ENCODE measurements at regions not wholly inside any gene's neighbourhood (a gene's known extent, or its start where the extent isn't known, plus 50 kb on each side); places are given as distances from the start of the nearest gene placed in this dataset.

DNA sequence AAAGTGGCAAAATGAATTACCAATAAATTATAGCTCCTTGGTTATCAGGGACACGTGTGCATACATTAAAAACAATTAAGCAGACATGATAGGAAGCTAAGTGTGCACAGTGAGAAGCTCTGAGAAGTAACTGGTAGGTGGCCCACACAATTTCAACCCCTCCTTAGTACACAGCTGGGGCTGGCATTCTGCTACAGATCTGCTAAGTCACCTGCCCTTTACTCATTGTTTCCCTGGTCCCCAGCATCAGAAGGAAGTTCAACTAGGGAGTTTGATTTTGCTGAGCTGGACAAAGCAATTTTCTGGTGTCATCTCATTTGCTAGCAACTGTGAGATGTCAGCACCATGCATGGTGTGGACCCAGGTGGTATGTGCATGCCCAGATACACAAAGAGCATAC, 424.1 kb upstream of the NPVF start:
- DNase-seq (ENCODE audit: extremely low read depth, low read depth, low spot score) = no peak

GRCh38 chr7:25653384-25653783, 425.1 kb upstream of the NPVF start:
- no peak for DNase-seq (ENCODE audit: extremely low read depth, low read depth, low spot score)

DNA sequence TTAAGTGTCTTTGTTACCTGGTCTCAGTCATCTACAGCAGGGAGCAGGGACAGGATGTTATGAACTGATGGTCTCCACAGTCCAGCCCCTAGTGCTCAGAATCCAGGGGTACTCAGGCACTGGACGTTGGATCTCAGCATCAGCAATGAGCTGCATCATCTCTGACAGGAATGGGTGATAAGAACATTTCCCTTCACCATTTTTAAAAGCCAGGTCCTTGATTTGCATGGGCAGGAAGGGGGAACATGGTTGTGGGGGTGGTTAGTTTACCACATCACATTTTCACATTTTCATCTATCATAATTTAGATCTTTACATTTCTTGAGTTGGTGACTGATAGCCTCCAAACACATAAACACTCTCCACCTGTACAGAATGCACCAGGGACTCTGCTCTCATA, 427.8 kb upstream of the NPVF start:
- DNase-seq (ENCODE audit: extremely low read depth, low read depth, low spot score) = no peak

- DNase-seq (ENCODE audit: extremely low read depth, low read depth, low spot score) = no peak
Observed at GRCh38 chr7:25656581-25657026, 428.3 kb upstream of the NPVF start.

GRCh38 chr7:25658375-25658774, 430.1 kb upstream of the NPVF start:
- DNase-seq (ENCODE audit: extremely low read depth, low read depth, low spot score) = no peak

DNA sequence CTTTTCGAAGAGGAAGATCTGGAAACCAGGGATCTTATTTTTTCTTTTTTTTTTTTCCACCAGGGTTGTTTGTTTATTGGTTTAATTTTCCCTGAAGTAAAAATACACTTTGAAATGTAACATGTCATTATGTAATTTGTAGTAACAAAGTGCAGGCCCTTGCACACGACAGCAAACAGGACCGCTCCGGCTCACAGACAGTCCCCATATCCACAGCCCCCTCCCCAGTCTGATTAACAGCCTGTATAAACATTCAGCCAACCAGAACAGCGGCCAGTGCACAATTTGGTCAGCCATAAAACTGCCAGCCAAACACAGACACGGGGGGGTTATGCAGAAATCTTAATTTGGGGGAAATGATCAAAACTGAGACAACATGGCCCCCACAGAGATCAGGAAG, 431.6 kb upstream of the NPVF start:
- DNase-seq (ENCODE audit: extremely low read depth, low read depth, low spot score) = no peak

DNA sequence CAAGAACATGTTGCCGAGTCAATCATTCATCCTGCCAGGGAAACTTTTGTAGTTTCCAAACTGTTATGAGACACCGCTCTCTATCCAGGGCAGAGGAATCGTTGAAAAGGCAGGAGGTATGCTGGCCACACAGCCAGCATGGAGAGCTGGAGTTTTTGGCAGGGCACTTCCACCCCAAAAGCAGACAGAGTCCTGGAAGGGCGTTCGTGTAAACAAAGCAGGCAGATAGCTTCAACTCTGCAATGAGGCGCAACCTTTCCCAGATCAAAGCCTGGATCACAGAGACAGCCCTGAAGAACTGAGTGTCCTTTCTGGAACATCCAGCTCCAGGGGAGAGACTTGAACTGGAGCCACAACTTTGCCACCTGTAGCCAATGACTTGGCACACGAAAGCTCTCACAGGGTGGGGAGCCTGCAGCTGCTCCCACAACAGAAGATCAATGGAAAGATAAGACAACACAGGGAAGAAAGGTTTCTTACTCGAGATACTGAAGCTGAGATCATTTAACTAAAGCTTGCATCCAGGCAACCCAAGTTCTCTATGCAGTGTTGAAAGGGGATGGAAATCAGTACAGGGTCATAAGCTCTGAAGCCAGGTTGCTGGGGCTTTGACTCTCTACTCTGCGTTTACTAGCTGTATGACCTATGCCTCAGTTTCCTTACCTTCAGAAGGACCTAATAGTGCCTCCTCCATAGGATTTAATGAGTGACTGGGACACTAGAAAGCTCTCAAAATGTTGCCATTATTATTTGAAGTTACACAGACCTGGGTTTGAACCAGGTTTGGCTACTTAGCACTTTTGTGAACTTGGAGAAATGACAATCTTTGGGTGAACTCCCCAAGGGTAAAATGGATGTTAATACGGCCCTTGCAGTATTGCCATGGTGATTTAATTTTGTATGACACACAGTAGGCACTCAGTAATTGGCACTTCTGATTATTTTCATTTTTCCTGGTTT, 434.8 kb upstream of the NPVF start:
- DNase-seq (ENCODE audit: extremely low read depth, low read depth, low spot score) = no peak

DNA sequence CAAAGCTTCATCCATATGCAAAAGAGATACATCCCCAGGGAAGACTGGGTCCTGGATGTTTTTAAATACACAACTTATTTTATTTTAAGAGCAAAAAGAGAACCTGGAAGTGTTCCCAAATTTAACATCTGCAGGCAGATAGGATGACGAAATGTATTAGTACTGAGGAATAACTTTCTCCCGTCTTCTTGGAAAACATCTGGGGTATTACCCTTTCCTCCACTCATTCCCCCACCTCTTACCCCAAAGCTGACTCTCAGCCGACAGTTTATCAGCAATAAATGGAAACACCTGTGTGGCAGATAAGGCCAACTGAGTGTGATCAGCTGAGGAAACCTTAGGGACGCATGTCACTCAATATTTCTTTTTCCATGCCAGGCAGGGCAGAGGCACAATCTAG, 435.6 kb upstream of the NPVF start:
- DNase-seq (ENCODE audit: extremely low read depth, low read depth, low spot score) = no peak

GRCh38 chr7:25664593-25664992, 436.3 kb upstream of the NPVF start:
- DNase-seq (ENCODE audit: extremely low read depth, low read depth, low spot score) = no peak

DNA sequence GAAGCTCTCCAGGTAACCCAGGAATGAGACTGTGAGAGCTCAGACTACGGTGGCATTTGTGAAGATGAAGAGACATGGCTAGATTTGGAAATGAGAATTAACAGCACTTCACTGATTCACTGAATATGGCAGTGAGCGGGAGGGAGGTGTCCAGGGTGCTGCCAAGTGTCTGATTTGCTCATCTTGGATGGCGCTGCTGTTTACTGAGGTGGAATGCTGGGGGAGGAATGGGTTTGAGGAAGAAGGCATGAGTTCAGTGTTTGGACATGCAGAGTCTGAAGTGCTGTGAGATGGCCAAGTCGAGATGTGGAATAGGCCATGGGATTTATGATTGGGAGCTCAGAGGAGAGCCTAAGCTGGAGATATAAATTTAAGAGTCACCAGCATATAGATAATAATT, 437.1 kb upstream of the NPVF start:
- no peak for DNase-seq (ENCODE audit: extremely low read depth, low read depth, low spot score)

GRCh38 chr7:25665903-25666670, 437.8 kb upstream of the NPVF start:
- DNase-seq (ENCODE audit: extremely low read depth, low read depth, low spot score) = no peak

GRCh38 chr7:25666671-25667060, 438.4 kb upstream of the NPVF start:
- DNase-seq (ENCODE audit: extremely low read depth, low read depth, low spot score) = no peak

DNA sequence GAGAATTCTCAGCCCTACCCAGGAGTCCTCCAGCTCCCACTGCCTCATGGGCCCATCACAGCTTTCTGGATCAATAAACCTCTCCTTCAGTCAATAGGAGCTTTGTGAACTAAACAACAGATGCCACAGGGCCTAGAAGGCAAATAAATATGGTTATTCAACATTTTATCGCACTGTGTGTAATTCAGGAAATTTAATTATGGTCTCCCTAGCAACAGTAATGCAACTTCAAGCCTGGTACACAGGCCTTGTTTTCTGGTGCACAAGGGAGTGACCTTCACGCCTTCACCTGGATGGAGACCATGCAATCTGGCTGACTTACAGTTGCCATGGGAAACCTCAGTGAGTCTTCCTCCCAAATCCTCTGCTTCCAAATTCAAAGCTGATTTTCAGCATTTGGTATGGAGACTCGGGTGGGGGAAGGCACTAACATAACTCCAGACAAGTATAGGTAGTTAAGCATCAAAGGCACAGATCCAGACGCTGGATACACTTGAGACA, 441.0 kb upstream of the NPVF start:
- DNase-seq (ENCODE audit: extremely low read depth, low read depth, low spot score) = no peak

GRCh38 chr7:25669961-25670841, 441.9 kb upstream of the NPVF start:
- no peak for DNase-seq (ENCODE audit: extremely low read depth, low read depth, low spot score)

GRCh38 chr7:25671111-25671510, 442.8 kb upstream of the NPVF start:
- DNase-seq (ENCODE audit: extremely low read depth, low read depth, low spot score) = no peak

GRCh38 chr7:25672496-25672895, 444.2 kb upstream of the NPVF start:
- no peak for DNase-seq (ENCODE audit: extremely low read depth, low read depth, low spot score)

- DNase-seq (ENCODE audit: extremely low read depth, low read depth, low spot score) = no peak
Observed at GRCh38 chr7:25675789-25676474, 447.6 kb upstream of the NPVF start.

GRCh38 chr7:25677595-25677994, 449.3 kb upstream of the NPVF start:
- no peak for DNase-seq (ENCODE audit: extremely low read depth, low read depth, low spot score)

- no peak for DNase-seq (ENCODE audit: extremely low read depth, low read depth, low spot score)
Observed at GRCh38 chr7:25678215-25678614, 449.9 kb upstream of the NPVF start.

DNA sequence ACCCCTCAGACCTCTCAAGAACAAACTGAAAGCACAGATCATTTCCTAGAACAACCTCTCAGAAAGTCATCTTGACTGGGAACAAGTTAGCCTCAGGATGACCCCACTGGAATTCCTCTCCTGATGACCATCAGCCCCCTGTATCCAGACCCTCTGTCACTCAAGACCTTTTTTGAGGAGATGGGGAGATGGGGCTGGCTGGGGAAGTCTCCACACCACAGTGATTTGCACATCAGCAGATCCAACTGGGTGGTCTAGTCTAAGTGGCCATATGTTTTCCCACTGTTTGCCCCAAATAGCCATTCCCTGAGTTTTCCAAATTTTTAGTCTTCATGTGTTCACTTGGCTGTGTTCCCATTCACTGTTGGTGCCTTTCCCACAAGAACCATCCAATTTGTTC, 452.4 kb upstream of the NPVF start:
- DNase-seq (ENCODE audit: extremely low read depth, low read depth, low spot score) = no peak
